GM21360 (cell line): ENCODE measurements at regions not wholly inside any gene's neighbourhood (a gene's known extent, or its start where the extent isn't known, plus 50 kb on each side); places are given as distances from the start of the nearest gene placed in this dataset.
"Not testable (repeated sequence)": the region's sequence is repeated elsewhere in the genome, so short reads cannot be mapped to it uniquely, and the experiment has no call there.

Experiments
- ATAC-seq: cut with Tn5 transposase; IDR thresholded peaks from one replicate; pipeline ENCODE4 v1.9.1; 2021; ENCODE audit warnings: mild to moderate bottlenecking, moderate library complexity; ENCODE audit not compliant: unreplicated experiment

GRCh38 chr21:35449846-35450245 is 400.7 kb upstream of the RUNX1 start:
- ATAC-seq, result no peak

GRCh38 chr21:35448876-35449599 is 399.9 kb upstream of the RUNX1 start:
- no peak for ATAC-seq

- ATAC-seq, result no peak
These were observed 395.3 kb upstream of the RUNX1 start for GRCh38 chr21:35444391-35444790.

DNA sequence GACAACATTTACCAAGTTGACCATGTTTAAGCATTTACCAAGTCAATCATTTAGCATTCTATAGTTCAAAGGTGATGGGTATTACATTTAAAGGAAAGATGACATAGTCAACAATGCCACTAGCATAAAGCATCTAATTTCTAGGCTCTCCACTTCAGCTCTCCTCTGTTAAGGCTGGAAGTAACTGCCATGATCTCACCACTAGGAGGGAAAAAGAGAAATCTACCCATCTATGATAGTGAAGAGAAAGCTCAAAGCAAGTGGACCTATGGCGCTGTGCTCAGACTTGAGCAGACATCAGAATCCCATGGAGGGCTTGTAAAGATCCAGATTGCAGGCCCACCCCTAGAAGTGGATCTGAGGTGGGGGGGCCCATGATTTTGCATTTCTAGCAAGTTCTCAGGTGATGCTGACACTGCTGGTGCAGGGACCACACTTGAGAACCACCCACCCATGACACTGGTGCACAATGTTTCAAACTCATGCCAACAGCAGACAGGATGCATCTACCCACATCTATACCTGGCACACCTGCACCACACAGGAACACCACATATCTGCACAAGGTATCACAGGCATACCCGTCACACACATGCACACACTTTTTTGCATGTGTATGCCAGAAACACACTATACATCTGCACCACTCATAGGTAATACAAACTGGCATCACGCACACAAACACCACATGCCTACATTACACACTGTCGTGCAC is 392.9 kb upstream of the RUNX1 start:
- ATAC-seq, result no peak

GRCh38 chr21:35438643-35439404 is 389.7 kb upstream of the RUNX1 start:
- peak; percentile 64 for ATAC-seq

- ATAC-seq, result no peak
These were observed 388.8 kb upstream of the RUNX1 start for GRCh38 chr21:35437941-35438340.

DNA sequence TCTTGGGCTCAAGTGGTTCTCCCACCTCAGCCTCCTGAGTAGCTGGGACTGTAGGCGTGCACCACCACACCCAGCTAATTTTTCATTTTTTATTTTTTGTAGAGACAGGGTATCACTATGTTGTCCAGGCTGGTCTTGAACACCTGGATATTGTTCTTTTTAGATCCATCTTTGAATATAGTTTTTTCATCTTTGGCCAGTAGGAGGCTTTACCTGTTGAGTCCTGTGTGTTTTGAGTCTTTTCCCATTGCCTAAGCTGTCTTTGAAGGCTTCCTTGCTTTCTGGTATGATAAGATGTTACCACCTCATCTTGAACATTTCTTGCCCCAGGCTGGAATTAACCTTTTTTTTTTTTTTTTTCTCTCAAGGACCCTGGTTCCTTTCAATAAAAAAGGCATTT is 387.8 kb upstream of the RUNX1 start:
- ATAC-seq, result no peak

GRCh38 chr21:35432601-35433000 is 383.5 kb upstream of the RUNX1 start:
- not testable (repeated sequence) for ATAC-seq

DNA sequence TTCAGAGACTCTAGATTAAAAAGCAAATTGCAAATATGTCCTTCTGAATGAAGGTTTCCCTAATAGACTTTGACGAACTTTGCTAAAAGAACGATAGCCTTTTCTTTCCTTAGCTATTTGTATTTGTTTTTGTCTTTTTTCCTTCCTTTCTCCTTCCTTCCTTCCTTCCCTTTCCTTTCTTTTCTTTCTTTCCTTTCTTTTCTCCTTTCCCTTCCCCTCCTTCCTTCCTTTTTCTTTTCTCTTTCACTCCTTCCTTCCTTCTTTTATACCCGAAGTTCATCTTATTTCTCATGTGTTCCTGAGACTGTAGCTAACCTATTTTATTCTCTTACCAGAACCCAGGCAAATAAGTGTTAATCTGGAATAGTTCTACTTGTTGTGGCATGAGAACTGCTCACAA is 381.2 kb upstream of the RUNX1 start:
- no peak for ATAC-seq

- no peak for ATAC-seq
These were observed 379.8 kb upstream of the RUNX1 start for GRCh38 chr21:35428937-35429336.

DNA sequence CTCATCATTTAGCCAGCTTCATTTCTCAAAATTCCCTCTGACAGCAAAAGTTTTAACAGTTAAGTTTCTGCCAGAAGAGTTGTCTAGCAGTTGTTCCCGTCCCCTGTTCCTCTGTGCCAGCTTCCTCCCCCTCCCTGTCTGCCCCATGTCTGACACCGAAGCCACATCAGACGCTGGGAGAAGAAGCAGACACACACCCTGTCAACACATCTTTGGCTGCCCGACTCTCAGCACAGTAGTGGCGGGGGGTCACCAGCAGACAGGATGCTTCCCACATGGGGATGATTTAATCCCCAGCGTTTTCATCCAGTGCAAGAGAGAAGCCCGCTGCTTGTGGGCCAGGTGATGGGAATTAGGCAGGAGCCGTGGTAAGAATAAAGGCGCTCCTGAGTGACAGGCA is 379.4 kb upstream of the RUNX1 start:
- no peak for ATAC-seq

DNA sequence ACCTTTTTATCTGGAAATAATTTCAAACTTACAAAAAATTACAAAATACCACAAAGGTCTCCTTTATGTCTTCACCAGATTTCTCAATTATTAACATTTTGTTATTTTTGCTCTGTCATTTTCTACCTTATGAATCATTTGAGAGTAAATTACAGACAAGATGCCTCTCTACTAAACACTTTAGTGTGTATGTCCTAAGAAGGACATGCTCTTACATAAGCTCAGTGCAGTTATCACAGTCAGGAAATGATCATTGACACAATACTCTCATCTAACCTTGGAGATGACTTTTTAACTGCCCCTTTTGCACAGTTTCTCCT is 378.9 kb upstream of the RUNX1 start:
- ATAC-seq, result no peak

- ATAC-seq, result no peak
These were observed 378.4 kb upstream of the RUNX1 start for GRCh38 chr21:35427320-35428000.

- ATAC-seq, result no peak
These were observed 377.8 kb upstream of the RUNX1 start for GRCh38 chr21:35426897-35427296.

DNA sequence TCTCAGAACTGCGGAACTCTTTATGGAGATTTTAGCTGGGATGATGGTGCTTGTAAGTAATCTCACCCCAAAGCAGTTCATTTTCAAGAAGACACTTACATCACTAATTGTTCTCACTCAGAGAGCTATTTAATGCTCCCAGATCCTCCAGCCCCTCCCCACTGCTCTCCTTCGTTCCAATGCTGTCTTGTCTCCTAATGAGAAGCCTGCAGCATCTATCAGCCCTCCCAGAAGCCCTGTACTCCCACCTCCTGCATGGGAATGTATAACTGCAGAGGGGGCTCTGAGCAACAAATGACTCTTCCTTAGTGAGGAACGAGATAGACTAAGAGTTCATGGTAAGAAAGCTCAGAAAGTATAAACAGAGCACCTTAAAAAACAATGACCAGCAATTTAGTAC is 377.4 kb upstream of the RUNX1 start:
- ATAC-seq, result no peak

DNA sequence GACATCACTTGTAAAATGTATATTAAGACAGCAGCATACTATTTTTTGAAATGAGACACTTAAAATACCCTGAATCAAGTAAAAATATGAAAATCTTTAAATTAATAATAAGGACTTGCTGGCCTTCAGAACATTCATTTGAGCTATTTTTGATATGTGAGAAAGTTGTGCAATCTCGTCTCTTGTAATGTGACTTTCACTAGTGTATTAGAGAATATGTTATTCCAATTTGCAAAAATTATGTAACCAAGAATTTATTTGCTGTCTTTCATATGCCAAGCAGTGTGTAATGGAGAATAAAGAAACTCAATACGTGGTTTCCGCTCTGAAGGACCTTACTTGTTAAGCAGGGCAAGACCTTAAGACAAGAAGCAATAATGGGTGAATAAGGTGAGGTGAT is 375.0 kb upstream of the RUNX1 start:
- no peak for ATAC-seq

- ATAC-seq, result no peak
These were observed 374.6 kb upstream of the RUNX1 start for GRCh38 chr21:35423709-35424108.

- ATAC-seq, result no peak
These were observed 372.9 kb upstream of the RUNX1 start for GRCh38 chr21:35422011-35422410.

- ATAC-seq, result no peak
These were observed 372.1 kb upstream of the RUNX1 start for GRCh38 chr21:35421221-35421620.

DNA sequence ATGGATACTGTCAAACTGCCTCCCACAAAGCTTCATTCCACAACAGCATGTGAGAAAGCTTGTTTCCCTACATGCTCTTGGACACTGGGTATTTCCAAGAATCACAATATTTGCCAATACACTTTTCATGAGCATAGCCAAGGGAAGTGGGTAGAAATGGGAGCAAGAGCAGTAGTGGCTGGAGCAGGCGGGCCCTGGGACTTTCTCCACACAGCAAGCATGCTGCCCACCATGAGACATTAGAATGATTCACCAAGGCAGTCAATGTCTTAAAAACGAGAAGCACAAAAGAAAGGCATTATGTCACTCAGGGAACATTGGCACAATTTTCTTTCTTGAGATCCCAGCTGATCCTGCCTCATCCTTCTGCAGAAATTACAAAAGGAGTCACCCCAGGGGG is 371.6 kb upstream of the RUNX1 start:
- ATAC-seq, result no peak

GRCh38 chr21:35417762-35418161 is 368.7 kb upstream of the RUNX1 start:
- ATAC-seq, result no peak
